Type B pancreatic cell (in vitro differentiated cells): ENCODE measurements at regions not wholly inside any gene's neighbourhood (a gene's known extent, or its start where the extent isn't known, plus 50 kb on each side); places are given as distances from the start of the nearest gene placed in this dataset.

ENCODE experiments used
- DNase-seq: peaks from one replicate; pipeline ENCODE4 v3.0.0; 2021; ENCODE audit warnings: mixed read lengths; ENCODE audit not compliant: unreplicated experiment; ENCODE audit errors: extremely low spot score
- H3K27ac Mint-ChIP-seq: 2 replicates; pipeline ENCODE4 v1.8.0; 2021; ENCODE audit warnings: mild to moderate bottlenecking, mixed read lengths
- H3K27me3 Mint-ChIP-seq: 2 replicates; pipeline ENCODE4 v1.8.0; 2021; ENCODE audit warnings: mixed read lengths
- H3K36me3 Mint-ChIP-seq: 2 replicates; pipeline ENCODE4 v1.8.0; 2021; ENCODE audit warnings: mixed read lengths
- H3K4me1 Mint-ChIP-seq: one replicate; pipeline ENCODE4 v1.8.0; 2021; ENCODE audit warnings: mixed read lengths; ENCODE audit not compliant: unreplicated experiment
- H3K4me3 Mint-ChIP-seq: 2 replicates; pipeline ENCODE4 v1.8.0; 2021; ENCODE audit warnings: mild to moderate bottlenecking, mixed read lengths
- H3K9me3 Mint-ChIP-seq: 2 replicates; pipeline ENCODE4 v1.8.0; 2021; ENCODE audit warnings: mixed read lengths
- CTCF ChIP-seq: fragments of 200-600 bp; sonication (generic); conservative IDR thresholded peaks from 2 replicates; pipeline ENCODE4 v1.5.0; 2021; ENCODE audit warnings: antibody characterized with exemption, mild to moderate bottlenecking

- no peaks in the 10 kb centered on the region for H3K9me3 Mint-ChIP-seq
- H3K36me3 Mint-ChIP-seq: no peaks in the 10 kb centered on the region
- no peak for DNase-seq
- no peak for TF ChIP-seq CTCF
- no peaks in the 10 kb centered on the region for H3K27me3 Mint-ChIP-seq
- H3K4me1 Mint-ChIP-seq: no peaks in the 10 kb centered on the region
- H3K27ac Mint-ChIP-seq: no peak overlapping the region
- H3K4me3 Mint-ChIP-seq: no peak overlapping the region
Observed at GRCh38 chr2:195270466-195271039, 386.5 kb upstream of the SLC39A10 start.

- Mint-ChIP-seq H3K36me3 (no peaks in the 10 kb centered on the region), H3K27me3 (no peaks in the 10 kb centered on the region), H3K4me1 (no peaks in the 10 kb centered on the region), H3K9me3 (no peaks in the 10 kb centered on the region), H3K4me3 (no peak overlapping the region), H3K27ac (no peak overlapping the region)
- no peak for DNase-seq
- no peak for TF ChIP-seq CTCF
Observed at GRCh38 chr2:195269220-195269619, 387.8 kb upstream of the SLC39A10 start.

GRCh38 chr2:195257979-195258378 is 399.0 kb upstream of the SLC39A10 start:
- Mint-ChIP-seq H3K9me3 (no peaks in the 10 kb centered on the region), H3K27ac (no peak overlapping the region), H3K4me3 (no peak overlapping the region), H3K36me3 (no peaks in the 10 kb centered on the region), H3K27me3 (no peaks in the 10 kb centered on the region), H3K4me1 (no peaks in the 10 kb centered on the region)
- DNase-seq: no peak
- no peak for TF ChIP-seq CTCF

GRCh38 chr2:195252018-195252417 is 405.0 kb upstream of the SLC39A10 start:
- TF ChIP-seq CTCF: no peak
- Mint-ChIP-seq H3K4me3 (no peak overlapping the region), H3K9me3 (no peaks in the 10 kb centered on the region), H3K36me3 (no peaks in the 10 kb centered on the region), H3K27ac (no peak overlapping the region), H3K4me1 (no peaks in the 10 kb centered on the region), H3K27me3 (no peaks in the 10 kb centered on the region)
- no peak for DNase-seq

- no peak for TF ChIP-seq CTCF
- H3K27ac Mint-ChIP-seq: no peak overlapping the region
- no peaks in the 10 kb centered on the region for H3K36me3 Mint-ChIP-seq
- H3K4me1 Mint-ChIP-seq: no peaks in the 10 kb centered on the region
- no peaks in the 10 kb centered on the region for H3K9me3 Mint-ChIP-seq
- no peak overlapping the region for H3K4me3 Mint-ChIP-seq
- no peaks in the 10 kb centered on the region for H3K27me3 Mint-ChIP-seq
- no peak for DNase-seq
Observed at GRCh38 chr2:195251214-195251613, 405.8 kb upstream of the SLC39A10 start.

GRCh38 chr2:195238826-195239225 is 418.2 kb upstream of the SLC39A10 start:
- Mint-ChIP-seq H3K36me3 (no peaks in the 10 kb centered on the region), H3K4me3 (no peak overlapping the region), H3K4me1 (peaks cover 13% of the 10 kb centered on the region), H3K9me3 (no peaks in the 10 kb centered on the region), H3K27me3 (no peaks in the 10 kb centered on the region), H3K27ac (no peak overlapping the region)
- no peak for TF ChIP-seq CTCF
- DNase-seq: no peak
